HG02870 (cell line): ENCODE measurements at regions not wholly inside any gene's neighbourhood (a gene's known extent, or its start where the extent isn't known, plus 50 kb on each side); places are given as distances from the start of the nearest gene placed in this dataset.
"Not testable (repeated sequence)": the region's sequence is repeated elsewhere in the genome, so short reads cannot be mapped to it uniquely, and the experiment has no call there.

Experiments used
- ATAC-seq: cut with Tn5 transposase; IDR thresholded peaks from one replicate; pipeline ENCODE4 v1.9.1; 2021; ENCODE audit warnings: mild to moderate bottlenecking, moderate library complexity; ENCODE audit not compliant: unreplicated experiment

DNA sequence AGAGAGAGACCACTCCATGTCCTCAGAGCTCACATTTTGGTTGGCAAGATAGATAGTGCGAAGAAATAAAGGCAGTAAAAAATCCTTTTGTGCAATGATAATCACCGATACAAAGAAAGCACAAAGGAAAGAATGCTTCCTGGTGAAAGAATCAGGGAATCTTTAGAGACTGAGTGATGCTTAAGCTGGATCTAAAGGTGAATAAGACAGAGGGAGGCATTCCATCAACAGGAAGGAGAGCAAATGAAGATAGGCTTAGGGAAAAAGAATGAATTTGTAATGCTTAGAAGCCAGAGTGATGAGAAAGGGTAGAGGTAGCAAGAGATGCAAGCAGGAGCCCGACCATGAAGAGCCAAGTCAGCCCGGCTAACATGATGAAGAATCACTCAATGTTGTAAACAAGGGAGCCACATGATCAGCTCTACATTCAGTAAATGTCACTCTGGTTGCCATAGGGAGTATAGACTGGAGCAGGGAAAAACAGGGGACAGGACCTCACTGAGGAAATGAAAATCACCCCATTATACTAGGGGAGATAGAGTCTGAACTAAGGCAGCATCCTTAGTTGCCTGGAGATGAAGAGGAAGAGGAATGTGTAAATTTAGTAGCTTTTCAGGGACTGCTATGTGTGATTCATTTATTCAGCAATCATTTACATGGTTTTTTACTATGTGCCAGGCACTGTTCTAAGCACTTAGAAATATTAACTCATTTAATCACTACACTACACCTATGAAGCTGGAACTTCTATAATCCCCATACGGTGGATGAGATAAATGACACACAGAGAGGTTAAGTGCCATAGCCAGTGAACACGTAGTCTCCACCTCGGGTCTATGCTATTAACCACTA lies 402.6 kb upstream of the NFIA start:
- no peak for ATAC-seq

DNA sequence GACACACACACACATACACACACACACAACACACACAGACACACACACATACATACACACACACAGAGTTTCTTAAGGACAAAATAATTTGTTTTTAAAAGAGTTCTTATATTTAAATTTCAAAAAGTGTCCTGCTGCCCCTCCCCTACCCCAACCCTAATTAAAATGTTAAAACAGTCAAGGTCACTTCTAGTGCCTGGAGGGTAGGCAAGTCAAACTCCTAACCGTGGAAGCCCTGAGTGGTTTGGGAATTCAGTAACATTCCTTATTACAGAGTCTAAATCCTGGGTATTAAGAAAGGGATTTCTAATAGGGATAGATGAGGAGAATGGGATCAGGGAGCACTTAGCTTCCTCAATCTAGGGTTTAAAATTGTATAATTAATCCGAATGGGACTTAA lies 403.6 kb upstream of the NFIA start:
- no peak for ATAC-seq

DNA sequence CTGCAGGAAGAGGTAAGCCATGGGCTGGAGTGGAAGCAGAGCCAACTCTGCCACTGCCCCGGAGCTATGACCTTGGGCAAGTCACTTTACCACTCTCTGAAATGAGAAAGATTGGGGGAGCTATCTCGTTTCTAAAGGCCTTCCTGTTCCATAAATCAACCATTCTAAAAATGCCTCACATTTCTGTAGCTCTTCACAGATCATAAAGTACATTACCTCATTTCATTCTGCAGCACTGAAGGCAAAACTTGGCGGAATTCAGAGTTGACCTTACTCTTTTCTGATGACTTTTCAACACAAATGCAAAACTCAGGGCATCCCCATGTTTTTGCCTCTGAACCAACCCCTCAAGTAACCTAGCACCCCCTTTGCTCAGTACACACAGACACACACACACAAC lies 404.0 kb upstream of the NFIA start:
- no peak for ATAC-seq

DNA sequence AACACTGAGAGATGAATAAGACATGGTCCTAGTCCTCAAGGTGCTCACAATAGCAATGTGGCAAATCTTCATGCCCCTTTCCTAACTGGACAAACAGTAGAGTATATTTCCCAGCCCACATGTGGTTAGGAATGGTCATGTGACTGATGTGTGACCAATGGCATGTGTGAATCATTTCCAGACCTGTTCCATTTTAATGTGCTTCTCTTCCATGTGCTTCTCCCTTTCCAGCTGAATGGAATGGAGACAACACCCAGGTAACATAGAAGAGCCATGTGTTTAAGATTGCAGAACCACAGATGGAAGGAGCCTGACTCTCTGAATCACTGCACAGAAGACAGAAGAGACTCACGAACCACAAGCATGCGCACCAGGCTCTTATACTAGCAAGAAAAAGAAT lies 409.9 kb upstream of the NFIA start:
- no peak for ATAC-seq

DNA sequence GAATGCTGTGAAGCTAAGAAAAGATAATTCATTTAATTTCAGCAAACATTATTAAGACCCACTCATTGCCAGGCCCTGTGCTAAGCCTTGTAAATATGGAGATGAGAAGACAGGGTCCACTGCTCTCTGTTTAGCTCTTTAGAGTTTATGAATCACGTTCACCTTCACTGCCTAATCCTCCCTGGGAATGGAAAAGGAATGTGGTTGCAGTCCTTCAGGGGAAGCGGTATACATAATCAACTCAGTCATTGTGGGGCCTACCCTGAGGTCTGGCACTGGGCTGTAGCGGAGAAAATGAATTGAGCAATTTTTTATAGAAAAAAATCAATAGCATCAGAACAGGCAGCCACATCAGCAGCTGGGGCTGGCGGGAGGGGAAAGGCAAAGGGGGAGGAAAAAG lies 412.1 kb upstream of the NFIA start:
- no peak for ATAC-seq

DNA sequence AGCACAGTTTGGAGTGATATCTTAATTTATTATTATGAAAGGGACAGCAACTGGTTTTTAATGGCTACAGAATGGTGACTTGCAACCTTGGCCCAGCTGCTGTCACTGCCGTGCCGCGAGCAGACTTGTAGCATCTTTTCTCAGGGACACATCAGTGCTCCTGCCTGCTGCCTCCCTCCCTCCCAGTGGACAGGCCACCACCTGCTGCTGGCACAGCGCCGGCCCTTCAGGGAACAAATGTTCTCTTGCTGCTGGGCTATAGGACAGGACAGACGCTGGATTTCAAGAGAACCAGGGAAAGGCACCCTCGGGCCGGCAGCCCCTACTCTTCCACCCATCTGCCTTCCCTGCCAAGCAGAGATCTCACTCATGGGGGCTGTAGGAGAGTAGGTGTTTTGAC lies 413.8 kb upstream of the NFIA start:
- no peak for ATAC-seq

DNA sequence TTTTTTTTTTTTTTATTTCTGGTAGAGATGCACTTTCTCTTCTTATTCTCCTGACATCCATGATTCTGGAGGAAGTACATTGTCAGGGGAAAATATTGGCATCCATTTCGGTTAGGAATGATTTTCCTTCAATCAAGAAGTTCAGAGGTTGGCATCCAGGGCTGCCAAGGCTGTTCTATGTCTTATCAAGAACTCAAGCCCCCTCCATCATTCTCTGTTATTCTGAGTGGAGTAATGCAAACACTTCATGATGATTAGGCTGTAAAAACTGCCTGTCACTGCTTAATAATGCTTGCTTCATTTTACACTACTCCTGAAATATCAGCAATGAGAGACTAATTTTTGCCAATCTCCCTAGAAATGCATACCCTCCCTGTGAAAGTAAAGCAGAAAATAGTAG lies 417.1 kb upstream of the NFIA start:
- no peak for ATAC-seq

DNA sequence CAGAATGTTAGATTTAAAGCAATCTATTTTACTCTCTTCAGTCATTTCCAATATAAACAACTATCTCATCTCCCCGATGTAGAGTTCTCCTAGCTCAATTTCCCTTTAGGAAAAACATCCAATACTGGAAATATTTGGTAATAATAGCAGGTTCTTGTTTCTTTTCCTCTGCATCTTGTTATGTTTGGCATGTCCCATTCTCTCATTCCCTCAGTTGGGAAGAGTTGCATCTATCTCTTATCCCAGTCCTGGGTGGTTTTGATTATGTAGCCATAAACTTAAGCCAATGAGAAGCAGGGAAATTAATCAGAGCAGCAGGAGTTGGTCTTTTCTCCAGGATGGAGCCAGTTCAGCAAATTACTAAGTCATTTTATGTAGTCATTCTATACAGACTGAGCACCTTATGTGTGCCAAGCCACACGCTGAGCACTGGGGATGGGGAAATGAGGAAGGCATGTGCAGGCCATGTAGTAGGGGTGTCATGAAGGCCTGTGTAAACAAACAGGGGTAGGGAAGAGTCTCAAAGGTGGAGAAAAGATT lies 418.2 kb upstream of the NFIA start:
- ATAC-seq, result no peak

DNA sequence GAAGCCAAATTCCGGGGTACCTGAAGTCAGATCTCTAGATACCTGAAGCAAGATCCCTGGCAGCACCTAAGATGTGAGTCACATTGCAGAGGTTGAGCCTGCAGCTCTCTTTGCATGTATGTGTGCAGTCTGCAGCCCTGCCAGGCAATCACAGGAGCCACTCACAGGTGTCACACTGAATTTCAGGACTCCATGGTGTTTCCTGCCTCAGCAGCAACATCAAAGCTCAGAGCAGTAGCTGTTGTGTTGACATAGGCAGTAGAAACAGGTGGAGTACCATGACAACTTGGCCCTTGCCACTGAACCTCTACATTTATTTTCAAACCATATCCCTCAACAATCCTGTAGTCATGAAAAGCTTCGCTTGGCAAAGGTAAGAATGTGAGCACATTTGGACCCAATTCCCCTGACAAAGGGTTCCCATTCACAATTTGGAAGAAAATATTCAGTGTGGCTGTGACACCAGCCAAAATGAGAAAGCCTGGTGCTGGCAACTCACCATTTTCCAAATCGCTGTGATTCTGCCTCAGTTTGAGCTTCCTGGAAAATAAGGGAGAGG lies 419.8 kb upstream of the NFIA start:
- ATAC-seq, result no peak

DNA sequence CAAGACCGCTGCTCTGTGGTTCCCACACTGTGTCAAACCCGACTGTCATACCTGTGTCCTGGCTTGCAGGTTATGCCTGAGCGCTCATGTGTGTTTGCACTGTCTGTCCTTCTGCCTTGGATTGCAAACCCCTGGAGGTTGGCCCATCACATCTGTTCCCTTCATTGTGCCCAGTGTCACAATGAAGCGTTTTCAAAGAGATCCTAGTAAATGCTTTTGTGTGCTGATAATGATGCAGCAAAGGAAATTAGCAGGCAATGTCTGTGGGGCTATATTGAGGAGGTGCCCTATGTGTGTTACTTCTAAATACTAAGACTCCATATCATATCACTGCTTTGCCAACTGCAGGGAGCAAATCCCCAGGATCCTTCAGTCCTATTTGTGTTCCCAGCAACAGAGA lies 424.4 kb upstream of the NFIA start:
- ATAC-seq, result no peak

DNA sequence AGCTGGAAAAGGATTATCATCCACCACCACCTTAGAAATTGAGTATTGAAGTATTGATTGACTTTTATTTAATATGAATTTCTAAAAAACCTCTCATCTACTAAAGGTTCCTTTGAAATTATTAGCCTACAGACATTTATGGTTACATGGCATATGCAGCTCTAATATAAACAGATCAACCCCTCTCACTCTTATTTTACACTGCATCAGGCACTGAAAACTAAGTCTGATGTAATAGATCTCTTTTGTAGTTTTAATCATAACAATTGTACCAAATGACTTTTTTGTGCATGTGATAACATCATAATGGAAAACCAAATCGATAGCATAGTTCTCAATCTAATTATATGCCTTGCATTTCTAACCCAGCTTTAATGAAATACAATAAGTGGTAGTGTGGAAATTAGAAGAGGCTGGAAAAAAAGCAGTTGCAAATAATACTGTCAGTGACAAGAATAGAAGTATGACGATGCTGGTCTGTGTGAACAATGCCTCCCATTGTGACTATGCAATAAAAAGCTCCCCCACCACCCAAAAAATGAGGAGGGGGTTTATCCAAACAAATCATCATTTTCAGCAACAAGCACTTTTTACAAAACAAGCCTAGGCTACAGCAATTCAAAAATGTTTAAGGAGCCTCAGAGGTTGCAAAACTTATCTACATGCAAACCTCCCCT lies 426.5 kb upstream of the NFIA start:
- ATAC-seq, result no peak

DNA sequence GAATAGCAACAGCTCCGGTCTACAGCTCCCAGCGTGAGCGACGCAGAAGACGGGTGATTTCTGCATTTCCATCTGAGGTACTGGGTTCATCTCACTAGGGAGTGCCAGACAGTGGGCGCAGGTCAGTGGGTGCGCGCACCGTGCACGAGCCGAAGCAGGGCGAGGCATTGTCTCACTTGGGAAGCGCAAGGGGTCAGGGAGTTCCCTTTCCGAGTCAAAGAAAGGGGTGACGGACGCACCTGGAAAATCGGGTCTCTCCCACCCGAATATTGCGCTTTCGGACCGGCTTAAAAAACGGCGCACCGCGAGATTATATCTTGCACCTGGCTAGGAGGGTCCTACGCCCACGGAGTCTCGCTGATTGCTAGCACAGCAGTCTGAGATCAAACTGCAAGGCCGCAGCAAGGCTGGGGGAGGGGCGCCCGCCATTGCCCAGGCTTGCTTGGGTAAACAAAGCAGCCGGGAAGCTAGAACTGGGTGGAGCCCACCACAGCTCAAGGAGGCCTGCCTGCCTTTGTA lies 442.3 kb upstream of the NFIA start:
- ATAC-seq, result not testable (repeated sequence)

DNA sequence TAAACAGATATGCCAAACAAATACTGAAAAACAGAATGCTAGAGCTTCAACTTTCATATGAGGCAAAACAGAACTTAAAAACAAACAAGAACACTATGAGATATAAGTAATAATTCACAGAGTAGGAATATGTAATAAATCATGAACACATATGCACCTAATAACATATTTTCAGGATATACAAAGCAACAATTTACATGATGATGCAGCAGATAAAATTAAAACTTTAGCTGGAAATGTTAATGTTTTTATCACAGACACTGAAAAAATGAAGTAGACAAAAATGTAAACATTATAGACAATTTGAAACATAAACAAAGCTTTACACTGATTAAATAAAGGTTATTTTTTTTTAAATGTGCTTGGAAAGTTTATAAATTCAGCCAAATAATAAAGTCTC lies 443.1 kb upstream of the NFIA start:
- no peak for ATAC-seq

DNA sequence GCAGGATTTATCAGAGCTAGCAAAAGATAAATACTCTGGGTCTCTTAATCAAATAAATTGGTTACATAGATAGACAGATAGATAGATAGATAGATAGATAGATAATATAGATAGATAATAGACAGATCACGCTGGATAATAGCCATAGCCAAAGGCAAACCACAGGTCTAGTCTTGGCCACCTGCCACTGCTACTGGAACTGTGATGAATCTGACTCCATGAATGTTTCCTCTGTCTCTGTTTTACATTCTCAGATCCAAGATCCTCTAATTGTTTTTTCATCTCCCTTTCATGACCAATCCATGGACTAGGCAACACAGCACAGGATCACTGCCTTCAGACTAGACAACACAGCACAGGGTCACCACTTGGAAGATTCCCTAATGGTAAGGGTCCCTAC lies 444.7 kb upstream of the NFIA start:
- ATAC-seq, result no peak

DNA sequence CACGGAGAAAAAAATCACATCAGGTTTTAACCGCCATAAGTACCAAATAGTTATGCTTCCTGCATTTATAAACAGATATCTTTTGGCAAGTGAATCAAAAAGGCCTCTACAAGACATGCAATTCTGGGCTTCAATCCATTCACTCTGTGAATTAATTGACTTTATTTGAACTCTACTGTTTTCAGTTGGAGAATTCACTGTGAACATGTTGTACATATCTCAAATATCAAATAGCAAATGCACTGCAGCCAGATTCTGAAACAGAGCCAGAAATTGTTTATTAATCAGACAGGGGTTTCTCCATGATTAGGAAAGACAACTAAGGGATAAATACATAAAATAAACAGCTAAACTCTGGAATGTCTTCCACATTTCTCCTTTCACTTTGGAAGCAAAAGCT lies 445.4 kb upstream of the NFIA start:
- ATAC-seq, result no peak

DNA sequence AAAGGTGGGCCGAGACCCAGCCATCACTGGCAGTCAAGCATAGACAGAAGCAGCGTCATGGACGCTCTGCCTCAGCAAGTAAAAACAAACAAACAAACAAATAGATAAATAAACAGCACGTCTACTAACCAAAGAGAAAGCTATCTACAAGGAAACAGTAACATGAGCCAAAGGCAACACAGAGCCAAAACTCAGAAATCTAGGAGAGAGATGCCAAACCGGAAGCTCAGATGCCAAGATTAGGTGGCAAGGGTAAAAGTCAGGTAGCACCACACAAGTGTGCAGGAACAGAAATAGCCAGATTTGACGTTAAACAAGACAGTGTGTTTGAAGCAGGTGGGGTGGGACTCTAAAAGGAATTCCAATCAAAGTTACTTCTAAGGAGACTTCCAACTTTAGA lies 448.3 kb upstream of the NFIA start:
- no peak for ATAC-seq

DNA sequence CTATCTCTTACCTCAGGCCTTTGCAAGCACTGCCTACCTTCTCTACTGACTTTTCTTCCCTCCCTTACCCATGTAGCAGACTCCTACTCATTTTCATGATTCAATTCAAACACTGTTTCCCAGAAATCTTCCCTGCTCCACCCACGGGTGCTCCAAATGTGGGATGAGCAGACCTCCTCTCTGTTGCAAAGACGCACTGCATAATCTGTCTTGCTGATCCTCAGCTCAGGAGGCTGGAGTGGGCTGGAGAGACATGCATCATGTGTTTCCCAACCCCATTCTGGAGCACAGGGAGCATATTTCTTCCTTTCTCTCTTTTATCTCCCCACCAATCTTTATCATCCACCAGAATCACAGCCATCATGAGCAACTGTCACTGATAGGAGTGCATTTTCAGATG lies 459.9 kb upstream of the NFIA start:
- ATAC-seq, result no peak

DNA sequence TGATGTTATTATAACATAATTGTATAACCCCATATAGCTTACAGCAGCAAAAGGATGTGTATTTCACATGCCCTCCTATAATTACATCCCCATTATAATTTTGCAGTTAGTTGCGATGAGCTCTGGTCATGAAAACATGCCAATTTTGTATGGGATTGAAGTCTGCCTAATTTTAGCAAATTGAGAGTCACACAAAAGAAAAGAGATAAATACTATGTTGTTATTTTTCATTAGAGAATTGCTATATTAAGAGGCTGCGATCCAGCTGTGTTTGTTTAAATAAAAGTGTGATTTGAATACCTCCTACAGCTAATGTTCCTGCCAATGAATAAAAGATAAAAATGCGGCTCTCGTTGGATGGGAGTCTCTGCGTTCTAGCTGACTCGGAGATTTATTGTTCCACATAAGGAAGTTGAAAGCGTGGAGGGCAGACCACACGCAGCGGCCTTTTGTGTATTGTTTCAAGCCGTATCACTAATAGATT lies 461.0 kb upstream of the NFIA start:
- ATAC-seq, result no peak

DNA sequence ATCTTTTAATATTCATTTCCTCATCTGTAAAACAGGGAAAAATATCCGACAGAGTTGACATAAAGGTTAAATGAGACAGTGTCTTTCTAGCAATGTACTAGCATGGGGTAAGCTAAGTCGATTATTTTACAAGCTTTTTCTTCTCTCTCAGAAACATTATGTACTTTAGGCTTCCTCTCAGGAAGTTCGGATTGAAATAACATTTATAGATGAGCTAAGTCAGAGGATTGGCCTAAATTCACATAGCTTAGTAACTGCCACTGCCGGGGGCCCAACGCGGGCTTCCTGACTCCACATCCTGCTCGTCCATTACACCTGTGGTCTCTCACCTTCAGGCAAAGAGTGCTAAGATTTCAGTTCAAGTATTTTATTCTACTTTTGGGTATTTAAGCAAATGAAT lies 462.3 kb upstream of the NFIA start:
- ATAC-seq, result no peak

DNA sequence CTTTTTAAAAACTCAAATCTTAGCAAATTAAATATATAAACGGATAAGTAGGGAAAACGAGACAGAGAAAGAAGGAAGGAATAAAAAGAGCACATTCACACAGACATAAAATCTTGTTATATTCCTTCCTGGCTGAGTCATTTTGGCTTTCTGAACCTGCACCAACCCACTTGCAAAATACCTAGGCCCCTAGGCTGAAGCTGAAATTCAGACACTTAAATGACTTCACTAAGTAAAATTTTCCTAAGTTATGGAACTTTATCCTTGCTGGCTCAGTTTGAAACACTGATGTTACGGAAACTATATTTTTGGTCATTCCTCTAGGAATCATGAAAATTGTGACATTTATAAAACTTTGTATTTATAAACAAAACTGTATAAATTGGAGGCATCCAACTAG lies 462.8 kb upstream of the NFIA start:
- no peak for ATAC-seq

DNA sequence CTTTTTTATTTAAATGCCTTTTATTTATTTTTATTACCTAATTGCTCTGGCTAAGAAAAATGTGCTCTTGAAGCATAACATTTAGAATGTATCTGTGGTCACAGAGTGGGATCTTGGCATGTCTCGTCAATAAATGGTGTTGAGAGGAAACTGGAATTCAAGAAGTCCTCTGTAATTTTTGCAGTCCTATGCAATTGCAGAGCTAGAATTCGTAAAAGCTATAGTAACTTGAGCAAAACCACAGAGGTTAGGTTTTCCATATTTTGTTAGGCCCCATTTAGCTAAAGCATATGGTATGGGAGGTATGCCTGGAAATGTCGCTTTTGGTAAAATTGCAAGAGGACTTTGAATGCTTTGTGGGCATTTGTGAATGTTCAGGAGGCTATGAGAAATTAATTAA lies 466.7 kb upstream of the NFIA start:
- no peak for ATAC-seq

DNA sequence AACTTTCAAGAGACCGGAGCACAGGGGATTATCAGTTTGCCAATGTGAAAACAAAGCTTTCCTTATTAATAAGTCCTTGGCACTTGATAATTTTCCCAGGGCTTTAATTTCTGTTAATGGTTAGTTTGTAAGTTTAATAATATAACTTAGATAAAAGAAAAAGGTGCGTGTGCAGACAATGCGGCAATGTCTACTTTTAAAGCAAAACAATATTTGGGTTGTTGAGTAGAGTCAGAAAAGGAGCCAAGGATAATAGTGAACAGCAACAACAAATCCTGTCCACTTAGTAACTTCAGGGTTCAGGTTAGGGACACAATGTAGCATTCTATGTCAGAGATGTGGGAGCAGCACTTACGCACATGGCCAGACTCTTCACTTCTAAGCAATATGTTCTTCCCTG lies 469.6 kb upstream of the NFIA start:
- no peak for ATAC-seq
